ENCODE measurements at regions not wholly inside any gene's neighbourhood (a gene's known extent, or its start where the extent isn't known, plus 50 kb on each side); places are given as distances from the start of the nearest gene placed in this dataset.

GRCh38 chr4:164319688-164320087, 434.2 kb upstream of the SMIM31 start:
- Histone ChIP-seq H3K27ac (ENCODE audit: low read length) (no peak overlapping the region), H3K27me3 (ENCODE audit: insufficient read depth, low read depth, low read length) (no peaks in the 10 kb centered on the region), H3K9me2 (ENCODE audit: insufficient read depth, low read length) (no peaks in the 10 kb centered on the region), H3K4me2 (ENCODE audit: low read length) (no peak overlapping the region), H3F3A (ENCODE audit: insufficient read depth, low read length, poor library complexity, severe bottlenecking) (no peaks in the 10 kb centered on the region), H3K9ac (ENCODE audit: low read length) (no peak overlapping the region), H3K9me3 (ENCODE audit: low read length) (no peaks in the 10 kb centered on the region), H4K20me1 (ENCODE audit: insufficient read depth) (no peaks in the 10 kb centered on the region), H3K79me2 (replicated peaks; ENCODE audit: insufficient read depth, low read length) (peaks cover 7% of the 10 kb centered on the region), H3K4me3 (ENCODE audit: low read length) (no peak overlapping the region), H3K36me3 (ENCODE audit: insufficient read depth, low read length) (no peaks in the 10 kb centered on the region), H2AFZ (ENCODE audit: low read depth, low read length) (no peak overlapping the region)
- TF ChIP-seq CTCF (IDR thresholded peaks at IDR 0.05; ENCODE audit: poor library complexity, severe bottlenecking) (no peak), SMC3 (conservative IDR thresholded peaks at IDR 0.05; ENCODE audit: poor library complexity) (no peak), REST (IDR thresholded peaks at IDR 0.05; ENCODE audit: borderline replicate concordance) (no peak), TAF1 (IDR thresholded peaks at IDR 0.05; ENCODE audit: low read depth) (no peak), EZH2 (IDR thresholded peaks at IDR 0.05; ENCODE audit: borderline replicate concordance, insufficient read depth, low read length, poor library complexity, severe bottlenecking) (no peak)

GRCh38 chr4:164320847-164321246, 433.1 kb upstream of the SMIM31 start:
- TF ChIP-seq EP300 (conservative IDR thresholded peaks at IDR 0.05; ENCODE audit: poor library complexity, severe bottlenecking) (no peak), MXI1 (conservative IDR thresholded peaks at IDR 0.05; ENCODE audit: poor library complexity, severe bottlenecking) (no peak), SMC3 (conservative IDR thresholded peaks at IDR 0.05; ENCODE audit: poor library complexity) (no peak), RAD21 (conservative IDR thresholded peaks at IDR 0.05) (no peak), REST (IDR thresholded peaks at IDR 0.05; ENCODE audit: borderline replicate concordance) (no peak), TAF1 (IDR thresholded peaks at IDR 0.05; ENCODE audit: low read depth) (no peak), EZH2 (IDR thresholded peaks at IDR 0.05; ENCODE audit: borderline replicate concordance, insufficient read depth, low read length, poor library complexity, severe bottlenecking) (no peak)
- no peaks in the 10 kb centered on the region for H4K20me1 ChIP-seq (ENCODE audit: insufficient read depth)
- no peaks in the 10 kb centered on the region for H3K36me3 ChIP-seq (ENCODE audit: insufficient read depth, low read length)
- H3F3A ChIP-seq (ENCODE audit: insufficient read depth, low read length, poor library complexity, severe bottlenecking) = no peaks in the 10 kb centered on the region
- H3K79me2 ChIP-seq (replicated peaks; ENCODE audit: insufficient read depth, low read length) = peaks cover 12% of the 10 kb centered on the region
- no peak overlapping the region for H3K27ac ChIP-seq (ENCODE audit: low read length)
- no peak overlapping the region for H3K4me3 ChIP-seq (ENCODE audit: low read length)
- H3K9me3 ChIP-seq (ENCODE audit: low read length) = no peaks in the 10 kb centered on the region
- H2AFZ ChIP-seq (ENCODE audit: low read depth, low read length) = no peak overlapping the region
- H3K9me2 ChIP-seq (ENCODE audit: insufficient read depth, low read length) = no peaks in the 10 kb centered on the region
- H3K27me3 ChIP-seq (ENCODE audit: insufficient read depth, low read depth, low read length) = no peaks in the 10 kb centered on the region
- no peak overlapping the region for H3K9ac ChIP-seq (ENCODE audit: low read length)
- H3K4me2 ChIP-seq (ENCODE audit: low read length) = no peak overlapping the region
